Lung (tissue), 11 donors: ENCODE measurements at regions not wholly inside any gene's neighbourhood (a gene's known extent, or its start where the extent isn't known, plus 50 kb on each side); places are given as distances from the start of the nearest gene placed in this dataset.

ENCODE experiments used
- ATAC-seq: fragments of 200-7000 bp; cut with Tn5 transposase; one replicate; pipeline ENCODE4 v1.9.1; 2020; ENCODE audit warnings: moderate number of reproducible peaks; ENCODE audit not compliant: insufficient read depth, low FRiP score
- DNase-seq, 3 donors: peaks; one replicate each; pipeline ENCODE4 v3.0.0-alpha.2; 2013 to 2017
- H3K27ac ChIP-seq, 2 donors: one replicate each; pipeline ENCODE4 v1.5.1; 2013; ENCODE audit warnings: mild to moderate bottlenecking in 2 of 2, moderate library complexity in 2 of 2, control low read depth in 1 of 2, inconsistent platforms in 1 of 2, low read depth in 1 of 2, low read length in 1 of 2
- H3K27me3 ChIP-seq, 3 donors: one replicate each; pipeline ENCODE4 v1.5.1; 2013; ENCODE audit warnings: low read length in 2 of 3; ENCODE audit not compliant: control insufficient read depth in 3 of 3, insufficient read depth in 3 of 3
- H3K36me3 ChIP-seq, 4 donors: one replicate each; pipeline ENCODE4 v1.5.1; 2013; ENCODE audit warnings: low read length in 4 of 4, mild to moderate bottlenecking in 1 of 4, moderate library complexity in 1 of 4; ENCODE audit not compliant: control insufficient read depth in 4 of 4, insufficient read depth in 4 of 4
- H3K4me1 ChIP-seq, 5 donors: one replicate each; pipeline ENCODE4 v1.5.1; 2013; ENCODE audit warnings: low read length in 5 of 5, mild to moderate bottlenecking in 2 of 5, moderate library complexity in 1 of 5; ENCODE audit not compliant: control insufficient read depth in 5 of 5, insufficient read depth in 5 of 5
- H3K4me3 ChIP-seq: one replicate; pipeline ENCODE4 v1.5.1; 2013; ENCODE audit warnings: mild to moderate bottlenecking, control low read depth, moderate library complexity
- H3K9ac ChIP-seq, 2 donors: one replicate each; pipeline ENCODE4 v1.5.1; 2013; ENCODE audit warnings: low read length in 2 of 2, control low read depth in 1 of 2; ENCODE audit not compliant: insufficient read depth in 1 of 2
- H3K9me3 ChIP-seq, 4 donors: one replicate each; pipeline ENCODE4 v1.5.1; 2013; ENCODE audit warnings: low read length in 3 of 4, mild to moderate bottlenecking in 1 of 4, moderate library complexity in 1 of 4; ENCODE audit not compliant: control insufficient read depth in 4 of 4, insufficient read depth in 3 of 4
- CTCF ChIP-seq: IDR thresholded peaks from 2 replicates; pipeline ENCODE4 v1.5.1; 2012; ENCODE audit warnings: mild to moderate bottlenecking; ENCODE audit errors: control extremely low read depth, extremely low read depth
- WGBS, 2 donors: extraction: QIAGEN DNeasy Blood & Tissue Kit; methylation state at CpG; one replicate each; pipeline ENCODE4 v1.1.7; 2013; 5-methylcytosine and 5-hydroxymethylcytosine counted together
- donor health status: control.
- donor health status: control.
- donor health status: Bipolar disorder and iron deficiency.
- donor health status: healthy.
- donor health status: DM: yes; HTN: yes; CAD: no.

DNA sequence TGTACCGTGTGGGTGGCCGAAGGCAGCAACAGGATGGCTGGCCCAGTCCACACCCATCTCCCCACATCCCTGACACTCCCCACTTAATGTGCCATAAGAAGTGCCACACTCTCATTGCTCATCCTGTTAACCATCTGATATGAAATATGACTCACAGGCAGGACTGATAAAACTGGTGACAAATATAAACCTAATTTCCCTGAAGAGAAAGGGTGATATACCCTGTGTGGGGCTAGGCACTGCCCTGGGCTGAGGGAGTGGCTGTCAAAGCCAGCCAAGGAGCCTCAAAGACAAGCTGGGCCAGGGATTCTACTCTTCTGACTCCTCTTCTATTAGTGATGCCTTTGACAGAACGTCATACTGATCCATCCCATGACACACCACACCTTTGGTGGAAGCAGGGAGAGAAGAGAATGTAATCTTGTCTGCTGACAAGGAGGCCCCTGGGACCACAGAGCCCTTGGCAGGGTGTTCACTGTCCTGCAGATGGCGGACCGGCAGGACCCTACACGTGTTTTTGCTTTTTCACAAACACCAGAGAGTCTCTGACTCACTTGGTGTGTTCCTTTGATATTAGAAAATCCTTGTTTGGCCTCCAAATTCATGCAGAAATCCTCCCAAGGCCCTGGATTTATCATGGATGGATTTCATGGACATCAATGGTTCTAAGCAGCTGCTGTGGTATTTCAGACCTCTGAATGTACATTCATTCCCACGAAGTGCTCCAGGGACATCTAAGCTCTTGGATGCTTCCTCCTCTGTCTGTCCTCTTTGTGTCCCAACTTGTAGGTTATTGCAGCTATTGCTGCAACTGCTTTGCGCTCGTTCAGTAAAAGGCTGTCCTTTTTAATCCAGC lies 98.0 kb upstream of the WASF3 start:
- Histone ChIP-seq H3K36me3 (no peaks in the 10 kb centered on the region), H3K27me3 (no peaks in the 10 kb centered on the region), H3K9ac (no peak overlapping the region), H3K4me3 (no peak overlapping the region), H3K27ac (peak overlapping the region in 1 of 2 donors; percentile 55), H3K4me1 (peaks cover 0 to 4% (median 3%) of the 10 kb centered on the region in 5 donors), H3K9me3 (no peaks in the 10 kb centered on the region)
- 74% methylated on average over 9 of the region's 9 CpGs for WGBS, 2 donors
- ATAC-seq (no peak), DNase-seq (no peak)
- no peak for TF ChIP-seq CTCF

GRCh38 chr13:26460648-26461047 lies 96.8 kb upstream of the WASF3 start:
- H3K36me3 ChIP-seq, result no peaks in the 10 kb centered on the region
- DNase-seq (peak; percentile 28 to 46 (median 39)), ATAC-seq (no peak)
- H3K4me1 ChIP-seq, result peaks cover 0 to 6% (median 3%) of the 10 kb centered on the region in 5 donors
- H3K27me3 ChIP-seq, result no peaks in the 10 kb centered on the region
- no peak for TF ChIP-seq CTCF
- H3K27ac ChIP-seq, result no peak overlapping the region
- no peak overlapping the region for H3K9ac ChIP-seq
- no peaks in the 10 kb centered on the region for H3K9me3 ChIP-seq
- no peak overlapping the region for H3K4me3 ChIP-seq
- 68 to 77% methylated on average over 6 of the region's 6 CpGs for WGBS, 2 donors

- Histone ChIP-seq H3K4me1 (peaks cover 0 to 5% (median 0%) of the 10 kb centered on the region in 5 donors), H3K9me3 (no peaks in the 10 kb centered on the region), H3K9ac (no peak overlapping the region), H3K27me3 (no peaks in the 10 kb centered on the region), H3K36me3 (no peaks in the 10 kb centered on the region), H3K4me3 (no peak overlapping the region), H3K27ac (no peak overlapping the region)
- WGBS, 2 donors, result 86 to 93% methylated on average over 6 of the region's 6 CpGs
- no peak for DNase-seq
- no peak for ATAC-seq
- no peak for TF ChIP-seq CTCF
Measured at GRCh38 chr13:26463296-26463695, 94.2 kb upstream of the WASF3 start.

GRCh38 chr13:26463848-26464247 lies 93.6 kb upstream of the WASF3 start:
- Histone ChIP-seq H3K9ac (no peak overlapping the region), H3K4me3 (no peak overlapping the region), H3K4me1 (peaks cover 0 to 5% (median 0%) of the 10 kb centered on the region in 5 donors), H3K36me3 (no peaks in the 10 kb centered on the region), H3K27ac (no peak overlapping the region), H3K27me3 (no peaks in the 10 kb centered on the region), H3K9me3 (no peaks in the 10 kb centered on the region)
- no peak for TF ChIP-seq CTCF
- ATAC-seq (no peak), DNase-seq (no peak)
- 68 to 70% methylated on average over 5 of the region's 5 CpGs for WGBS, 2 donors
